Astrocyte (in vitro differentiated cells and primary cell): ENCODE measurements at regions not wholly inside any gene's neighbourhood (a gene's known extent, or its start where the extent isn't known, plus 50 kb on each side); places are given as distances from the start of the nearest gene placed in this dataset.
"Not testable (repeated sequence)": the region's sequence is repeated elsewhere in the genome, so short reads cannot be mapped to it uniquely, and the experiment has no call there.

Experiments used
- DNase-seq: peaks from one replicate; pipeline ENCODE4 v3.0.0-alpha.2; 2010; ENCODE audit warnings: low read depth
- FAIRE-seq: peaks from 2 replicates; lab custom pipeline; 2011; peaks lifted over from hg19 to GRCh38; lab: Jason Lieb, UNC
- H2AFZ ChIP-seq: 2 replicates; pipeline ENCODE4 v1.6.0; 2012; ENCODE audit warnings: low read depth, low read length, inconsistent platforms
- H3K27ac ChIP-seq: 2 replicates; pipeline ENCODE4 v1.5.1; 2011; ENCODE audit warnings: low read depth, low read length, inconsistent platforms
- H3K27me3 ChIP-seq: 2 replicates; pipeline ENCODE4 v1.6.0; 2011; ENCODE audit warnings: low read length, inconsistent platforms; ENCODE audit not compliant: insufficient read depth
- H3K36me3 ChIP-seq: 2 replicates; pipeline ENCODE4 v1.5.1; 2011; ENCODE audit warnings: low read length, inconsistent platforms; ENCODE audit not compliant: insufficient read depth
- H3K4me1 ChIP-seq: 2 replicates; pipeline ENCODE4 v1.5.1; 2011; ENCODE audit warnings: low read length, inconsistent platforms; ENCODE audit not compliant: insufficient read depth
- H3K4me2 ChIP-seq: 2 replicates; pipeline ENCODE4 v1.6.0; 2012; ENCODE audit warnings: low read length, inconsistent platforms
- H3K4me3 ChIP-seq: 2 replicates; pipeline ENCODE4 v1.5.1; 2011; ENCODE audit warnings: low read depth, mild to moderate bottlenecking, low read length, inconsistent platforms; ENCODE audit not compliant: insufficient read depth
- H3K79me2 ChIP-seq: 2 replicates; pipeline ENCODE4 v1.6.0; 2012; ENCODE audit warnings: mild to moderate bottlenecking, low read length, inconsistent platforms; ENCODE audit not compliant: insufficient read depth
- H3K9ac ChIP-seq: 2 replicates; pipeline ENCODE4 v1.6.0; 2012; ENCODE audit warnings: mild to moderate bottlenecking, low read length, inconsistent platforms
- H3K9me3 ChIP-seq: 2 replicates; pipeline ENCODE4 v1.5.1; 2012; ENCODE audit warnings: low read depth, mild to moderate bottlenecking, low read length, inconsistent platforms; ENCODE audit not compliant: insufficient read depth
- H4K20me1 ChIP-seq: 2 replicates; pipeline ENCODE4 v1.6.0; 2012; ENCODE audit warnings: low read length, inconsistent platforms; ENCODE audit not compliant: insufficient read depth
- H3K27ac Mint-ChIP-seq: one replicate; pipeline ENCODE4 v1.8.0; 2021; ENCODE audit warnings: mild to moderate bottlenecking, mixed read lengths; ENCODE audit not compliant: unreplicated experiment
- H3K27me3 Mint-ChIP-seq: one replicate; pipeline ENCODE4 v1.8.0; 2021; ENCODE audit warnings: low read depth, mixed read lengths; ENCODE audit not compliant: unreplicated experiment
- H3K36me3 Mint-ChIP-seq: one replicate; pipeline ENCODE4 v1.8.0; 2021; ENCODE audit warnings: low read depth, mixed read lengths; ENCODE audit not compliant: unreplicated experiment
- H3K4me1 Mint-ChIP-seq: one replicate; pipeline ENCODE4 v1.8.0; 2021; ENCODE audit warnings: low read depth, mixed read lengths; ENCODE audit not compliant: unreplicated experiment
- H3K4me3 Mint-ChIP-seq: one replicate; pipeline ENCODE4 v1.8.0; 2021; ENCODE audit warnings: mild to moderate bottlenecking, moderate library complexity, mixed read lengths; ENCODE audit not compliant: unreplicated experiment
- H3K9me3 Mint-ChIP-seq: one replicate; pipeline ENCODE4 v1.8.0; 2021; ENCODE audit warnings: mild to moderate bottlenecking, mixed read lengths; ENCODE audit not compliant: unreplicated experiment
- EZH2 ChIP-seq: IDR thresholded peaks from 2 replicates; pipeline ENCODE4 v1.6.1; 2012; ENCODE audit warnings: mild to moderate bottlenecking, low read length, inconsistent platforms; ENCODE audit not compliant: insufficient read depth
- TF ChIP-seq, protein P1 (sequence below): IDR thresholded peaks from 2 replicates; pipeline ENCODE4 v1.5.1; 2011; ENCODE audit warnings: low read depth, mild to moderate bottlenecking, inconsistent platforms, low read length, moderate library complexity; ENCODE audit not compliant: insufficient read depth

GRCh38 chr6:100062621-100063020 is 68.6 kb upstream of the MCHR2 start:
- no peak overlapping the region for H3K27ac ChIP-seq
- TF ChIP-seq, protein P1, sequence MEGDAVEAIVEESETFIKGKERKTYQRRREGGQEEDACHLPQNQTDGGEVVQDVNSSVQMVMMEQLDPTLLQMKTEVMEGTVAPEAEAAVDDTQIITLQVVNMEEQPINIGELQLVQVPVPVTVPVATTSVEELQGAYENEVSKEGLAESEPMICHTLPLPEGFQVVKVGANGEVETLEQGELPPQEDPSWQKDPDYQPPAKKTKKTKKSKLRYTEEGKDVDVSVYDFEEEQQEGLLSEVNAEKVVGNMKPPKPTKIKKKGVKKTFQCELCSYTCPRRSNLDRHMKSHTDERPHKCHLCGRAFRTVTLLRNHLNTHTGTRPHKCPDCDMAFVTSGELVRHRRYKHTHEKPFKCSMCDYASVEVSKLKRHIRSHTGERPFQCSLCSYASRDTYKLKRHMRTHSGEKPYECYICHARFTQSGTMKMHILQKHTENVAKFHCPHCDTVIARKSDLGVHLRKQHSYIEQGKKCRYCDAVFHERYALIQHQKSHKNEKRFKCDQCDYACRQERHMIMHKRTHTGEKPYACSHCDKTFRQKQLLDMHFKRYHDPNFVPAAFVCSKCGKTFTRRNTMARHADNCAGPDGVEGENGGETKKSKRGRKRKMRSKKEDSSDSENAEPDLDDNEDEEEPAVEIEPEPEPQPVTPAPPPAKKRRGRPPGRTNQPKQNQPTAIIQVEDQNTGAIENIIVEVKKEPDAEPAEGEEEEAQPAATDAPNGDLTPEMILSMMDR: no peak
- TF ChIP-seq EZH2: no peak
- H3K36me3 ChIP-seq: no peaks in the 10 kb centered on the region
- no peak overlapping the region for H3K27ac Mint-ChIP-seq
- no peak overlapping the region for H3K4me2 ChIP-seq
- no peak overlapping the region for H2AFZ ChIP-seq
- no peaks in the 10 kb centered on the region for H4K20me1 ChIP-seq
- H3K27me3 Mint-ChIP-seq: no peaks in the 10 kb centered on the region
- no peaks in the 10 kb centered on the region for H3K36me3 Mint-ChIP-seq
- no peaks in the 10 kb centered on the region for H3K9me3 Mint-ChIP-seq
- H3K4me3 Mint-ChIP-seq: no peak overlapping the region
- FAIRE-seq (no peak), DNase-seq (no peak)
- peaks cover 4% of the 10 kb centered on the region for H3K4me1 Mint-ChIP-seq
- no peaks in the 10 kb centered on the region for H3K4me1 ChIP-seq
- H3K9ac ChIP-seq: no peak overlapping the region
- no peak overlapping the region for H3K4me3 ChIP-seq
- H3K27me3 ChIP-seq: no peaks in the 10 kb centered on the region
- H3K9me3 ChIP-seq: no peaks in the 10 kb centered on the region
- no peaks in the 10 kb centered on the region for H3K79me2 ChIP-seq

GRCh38 chr6:100057941-100058340 is 63.9 kb upstream of the MCHR2 start:
- DNase-seq (no peak), FAIRE-seq (no peak)
- Histone ChIP-seq H3K4me2 (no peak overlapping the region), H3K9ac (no peak overlapping the region), H3K79me2 (no peaks in the 10 kb centered on the region), H4K20me1 (no peaks in the 10 kb centered on the region), H3K27ac (no peak overlapping the region), H3K9me3 (no peaks in the 10 kb centered on the region), H3K27me3 (no peaks in the 10 kb centered on the region), H3K4me1 (no peaks in the 10 kb centered on the region), H3K4me3 (no peak overlapping the region), H3K36me3 (no peaks in the 10 kb centered on the region), H2AFZ (no peak overlapping the region)
- TF ChIP-seq, protein P1: no peak
- no peak for TF ChIP-seq EZH2
- Mint-ChIP-seq H3K27me3 (no peaks in the 10 kb centered on the region), H3K9me3 (peaks cover 2% of the 10 kb centered on the region), H3K36me3 (no peaks in the 10 kb centered on the region), H3K27ac (peak overlapping the region; percentile 87), H3K4me3 (no peak overlapping the region), H3K4me1 (peaks cover 5% of the 10 kb centered on the region)

- H3K27ac ChIP-seq: no peak overlapping the region
- no peak overlapping the region for H3K4me3 Mint-ChIP-seq
- no peak for FAIRE-seq
Observed at GRCh38 chr6:100050550-100050949, 56.5 kb upstream of the MCHR2 start.

GRCh38 chr6:100043961-100044360 is 49.9 kb upstream of the MCHR2 start:
- not testable (repeated sequence) for DNase-seq, H3K4me2 ChIP-seq, H3K27me3 Mint-ChIP-seq

More at GRCh38 chr6:100050550-100050949, 56.5 kb upstream of the MCHR2 start:
- Mint-ChIP-seq H3K36me3 (no peaks in the 10 kb centered on the region), H3K4me1 (no peaks in the 10 kb centered on the region), H3K27ac (no peak overlapping the region), H3K27me3 (no peaks in the 10 kb centered on the region), H3K9me3 (peaks cover 2% of the 10 kb centered on the region)
- H4K20me1 ChIP-seq: no peaks in the 10 kb centered on the region
- no peak overlapping the region for H3K9ac ChIP-seq
- no peaks in the 10 kb centered on the region for H3K4me1 ChIP-seq
- no peaks in the 10 kb centered on the region for H3K36me3 ChIP-seq
- H3K9me3 ChIP-seq: no peaks in the 10 kb centered on the region
- H2AFZ ChIP-seq: no peak overlapping the region
- TF ChIP-seq EZH2: no peak
- TF ChIP-seq, protein P1: no peak
- DNase-seq: no peak
- no peaks in the 10 kb centered on the region for H3K79me2 ChIP-seq
- no peak overlapping the region for H3K4me2 ChIP-seq
- H3K27me3 ChIP-seq: no peaks in the 10 kb centered on the region
- no peak overlapping the region for H3K4me3 ChIP-seq

More at GRCh38 chr6:100043961-100044360, 49.9 kb upstream of the MCHR2 start:
- H3K4me1 ChIP-seq, H3K4me1 Mint-ChIP-seq, H3K9ac ChIP-seq, H3K36me3 ChIP-seq, H3K27ac ChIP-seq, H3K27me3 ChIP-seq, H2AFZ ChIP-seq, H3K27ac Mint-ChIP-seq, H3K4me3 ChIP-seq, H4K20me1 ChIP-seq, FAIRE-seq, H3K36me3 Mint-ChIP-seq, H3K79me2 ChIP-seq, H3K4me3 Mint-ChIP-seq, H3K9me3 ChIP-seq, H3K9me3 Mint-ChIP-seq: not testable (repeated sequence)
